ENCODE measurements at regions not wholly inside any gene's neighbourhood (a gene's known extent, or its start where the extent isn't known, plus 50 kb on each side); places are given as distances from the start of the nearest gene placed in this dataset.

DNA sequence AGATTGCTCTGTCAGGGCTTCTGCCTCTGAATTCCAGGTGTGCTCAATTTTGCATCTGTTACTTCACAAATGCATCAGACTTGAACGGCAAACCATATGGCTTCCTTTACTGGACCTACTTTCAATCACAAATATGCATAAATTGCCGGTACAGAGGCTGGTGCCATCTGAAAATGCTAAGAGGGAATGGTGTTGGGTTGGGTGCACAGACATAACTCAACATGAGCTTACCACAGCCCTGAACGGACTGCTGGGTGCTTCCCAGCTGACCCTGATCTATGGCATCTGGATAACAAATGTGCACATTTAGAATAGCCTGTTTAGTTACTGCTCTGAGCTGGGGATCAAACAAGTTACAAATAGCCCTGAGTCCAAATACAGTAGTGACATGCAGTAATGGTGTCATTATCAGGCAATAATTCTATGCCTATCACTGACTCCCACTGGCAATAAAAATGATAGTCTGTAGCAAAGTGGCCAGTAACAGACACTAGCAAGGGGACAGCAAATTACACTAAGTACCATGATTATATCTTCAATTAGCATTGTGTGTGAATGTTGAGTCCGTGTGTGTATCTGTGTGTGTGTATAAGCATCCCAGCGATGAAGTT, 927.3 kb downstream of the DIAPH3 start (continued):
- TF ChIP-seq, protein P1, sequence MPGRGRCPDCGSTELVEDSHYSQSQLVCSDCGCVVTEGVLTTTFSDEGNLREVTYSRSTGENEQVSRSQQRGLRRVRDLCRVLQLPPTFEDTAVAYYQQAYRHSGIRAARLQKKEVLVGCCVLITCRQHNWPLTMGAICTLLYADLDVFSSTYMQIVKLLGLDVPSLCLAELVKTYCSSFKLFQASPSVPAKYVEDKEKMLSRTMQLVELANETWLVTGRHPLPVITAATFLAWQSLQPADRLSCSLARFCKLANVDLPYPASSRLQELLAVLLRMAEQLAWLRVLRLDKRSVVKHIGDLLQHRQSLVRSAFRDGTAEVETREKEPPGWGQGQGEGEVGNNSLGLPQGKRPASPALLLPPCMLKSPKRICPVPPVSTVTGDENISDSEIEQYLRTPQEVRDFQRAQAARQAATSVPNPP (CRISPR knock-in tag; IDR thresholded peaks at IDR 0.05), result no peak
- TF ChIP-seq, protein P2, sequence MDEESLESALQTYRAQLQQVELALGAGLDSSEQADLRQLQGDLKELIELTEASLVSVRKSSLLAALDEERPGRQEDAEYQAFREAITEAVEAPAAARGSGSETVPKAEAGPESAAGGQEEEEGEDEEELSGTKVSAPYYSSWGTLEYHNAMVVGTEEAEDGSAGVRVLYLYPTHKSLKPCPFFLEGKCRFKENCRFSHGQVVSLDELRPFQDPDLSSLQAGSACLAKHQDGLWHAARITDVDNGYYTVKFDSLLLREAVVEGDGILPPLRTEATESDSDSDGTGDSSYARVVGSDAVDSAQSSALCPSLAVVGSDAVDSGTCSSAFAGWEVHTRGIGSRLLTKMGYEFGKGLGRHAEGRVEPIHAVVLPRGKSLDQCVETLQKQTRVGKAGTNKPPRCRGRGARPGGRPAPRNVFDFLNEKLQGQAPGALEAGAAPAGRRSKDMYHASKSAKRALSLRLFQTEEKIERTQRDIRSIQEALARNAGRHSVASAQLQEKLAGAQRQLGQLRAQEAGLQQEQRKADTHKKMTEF (CRISPR knock-in tag; IDR thresholded peaks at IDR 0.05), result no peak

DNA sequence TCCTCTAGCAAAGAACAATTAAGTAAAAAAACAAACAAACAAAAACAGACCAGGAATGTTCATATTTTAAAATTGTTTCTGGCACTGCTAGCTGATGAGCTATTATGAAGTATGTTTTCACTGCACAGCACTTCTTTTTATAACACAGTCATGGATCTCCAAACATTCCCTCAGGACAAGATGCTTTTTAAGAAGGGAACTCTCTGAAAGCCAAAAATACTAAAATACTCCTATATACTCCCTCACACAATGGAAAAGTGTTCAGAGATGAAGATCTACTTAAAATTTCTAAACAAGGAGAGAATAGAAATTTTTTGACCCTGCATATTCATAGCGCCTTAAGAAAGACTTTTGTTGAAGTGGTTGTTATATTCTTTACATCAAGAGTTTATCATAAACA, 926.8 kb downstream of the DIAPH3 start:
- 3% methylated on average over 1 of the region's 1 CpG for WGBS (ENCODE audit: low lambda C conversion rate)
- BruUV-seq (replicated peaks), result no TSS peak
- TF ChIP-seq, protein P3, sequence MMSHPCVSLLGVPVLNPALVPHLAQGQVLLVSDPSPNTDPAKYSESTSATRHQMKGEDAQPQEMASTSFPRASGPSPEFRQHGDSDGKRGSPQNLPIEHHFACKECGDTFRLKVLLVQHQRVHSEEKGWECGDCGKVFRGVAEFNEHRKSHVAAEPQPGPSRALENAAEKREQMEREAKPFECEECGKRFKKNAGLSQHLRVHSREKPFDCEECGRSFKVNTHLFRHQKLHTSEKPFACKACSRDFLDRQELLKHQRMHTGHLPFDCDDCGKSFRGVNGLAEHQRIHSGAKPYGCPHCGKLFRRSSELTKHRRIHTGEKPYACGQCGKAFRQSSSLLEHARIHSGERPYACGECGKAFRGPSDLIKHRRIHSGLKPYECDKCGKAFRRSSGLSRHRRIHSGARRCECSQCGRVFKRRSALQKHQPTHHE (CRISPR knock-in tag; IDR thresholded peaks at IDR 0.05; ENCODE audit: borderline replicate concordance), result no peak
- TF ChIP-seq ZNF224 (CRISPR knock-in tag; IDR thresholded peaks at IDR 0.05) (no peak), ZNF550 (CRISPR knock-in tag; IDR thresholded peaks at IDR 0.05; ENCODE audit: borderline replicate concordance) (no peak), FOSL1 (CRISPR knock-in tag; IDR thresholded peaks at IDR 0.05; ENCODE audit: borderline replicate concordance) (no peak), HNRNPL (IDR thresholded peaks at IDR 0.05; ENCODE audit: low read depth, low read length) (no peak), ZNF674 (CRISPR knock-in tag; IDR thresholded peaks at IDR 0.05; ENCODE audit: low read depth) (no peak), ETV6 (CRISPR knock-in tag; conservative IDR thresholded peaks at IDR 0.05) (no peak), GZF1 (CRISPR knock-in tag; IDR thresholded peaks at IDR 0.05) (no peak)
- TF ChIP-seq, protein P4, sequence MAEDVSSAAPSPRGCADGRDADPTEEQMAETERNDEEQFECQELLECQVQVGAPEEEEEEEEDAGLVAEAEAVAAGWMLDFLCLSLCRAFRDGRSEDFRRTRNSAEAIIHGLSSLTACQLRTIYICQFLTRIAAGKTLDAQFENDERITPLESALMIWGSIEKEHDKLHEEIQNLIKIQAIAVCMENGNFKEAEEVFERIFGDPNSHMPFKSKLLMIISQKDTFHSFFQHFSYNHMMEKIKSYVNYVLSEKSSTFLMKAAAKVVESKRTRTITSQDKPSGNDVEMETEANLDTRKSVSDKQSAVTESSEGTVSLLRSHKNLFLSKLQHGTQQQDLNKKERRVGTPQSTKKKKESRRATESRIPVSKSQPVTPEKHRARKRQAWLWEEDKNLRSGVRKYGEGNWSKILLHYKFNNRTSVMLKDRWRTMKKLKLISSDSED (CRISPR knock-in tag; IDR thresholded peaks at IDR 0.05), result no peak
- TF ChIP-seq, protein P5, sequence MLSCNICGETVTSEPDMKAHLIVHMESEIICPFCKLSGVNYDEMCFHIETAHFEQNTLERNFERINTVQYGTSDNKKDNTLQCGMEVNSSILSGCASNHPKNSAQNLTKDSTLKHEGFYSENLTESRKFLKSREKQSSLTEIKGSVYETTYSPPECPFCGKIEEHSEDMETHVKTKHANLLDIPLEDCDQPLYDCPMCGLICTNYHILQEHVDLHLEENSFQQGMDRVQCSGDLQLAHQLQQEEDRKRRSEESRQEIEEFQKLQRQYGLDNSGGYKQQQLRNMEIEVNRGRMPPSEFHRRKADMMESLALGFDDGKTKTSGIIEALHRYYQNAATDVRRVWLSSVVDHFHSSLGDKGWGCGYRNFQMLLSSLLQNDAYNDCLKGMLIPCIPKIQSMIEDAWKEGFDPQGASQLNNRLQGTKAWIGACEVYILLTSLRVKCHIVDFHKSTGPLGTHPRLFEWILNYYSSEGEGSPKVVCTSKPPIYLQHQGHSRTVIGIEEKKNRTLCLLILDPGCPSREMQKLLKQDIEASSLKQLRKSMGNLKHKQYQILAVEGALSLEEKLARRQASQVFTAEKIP (CRISPR knock-in tag; IDR thresholded peaks at IDR 0.05; ENCODE audit: borderline replicate concordance), result no peak
- TF ChIP-seq, protein P6, sequence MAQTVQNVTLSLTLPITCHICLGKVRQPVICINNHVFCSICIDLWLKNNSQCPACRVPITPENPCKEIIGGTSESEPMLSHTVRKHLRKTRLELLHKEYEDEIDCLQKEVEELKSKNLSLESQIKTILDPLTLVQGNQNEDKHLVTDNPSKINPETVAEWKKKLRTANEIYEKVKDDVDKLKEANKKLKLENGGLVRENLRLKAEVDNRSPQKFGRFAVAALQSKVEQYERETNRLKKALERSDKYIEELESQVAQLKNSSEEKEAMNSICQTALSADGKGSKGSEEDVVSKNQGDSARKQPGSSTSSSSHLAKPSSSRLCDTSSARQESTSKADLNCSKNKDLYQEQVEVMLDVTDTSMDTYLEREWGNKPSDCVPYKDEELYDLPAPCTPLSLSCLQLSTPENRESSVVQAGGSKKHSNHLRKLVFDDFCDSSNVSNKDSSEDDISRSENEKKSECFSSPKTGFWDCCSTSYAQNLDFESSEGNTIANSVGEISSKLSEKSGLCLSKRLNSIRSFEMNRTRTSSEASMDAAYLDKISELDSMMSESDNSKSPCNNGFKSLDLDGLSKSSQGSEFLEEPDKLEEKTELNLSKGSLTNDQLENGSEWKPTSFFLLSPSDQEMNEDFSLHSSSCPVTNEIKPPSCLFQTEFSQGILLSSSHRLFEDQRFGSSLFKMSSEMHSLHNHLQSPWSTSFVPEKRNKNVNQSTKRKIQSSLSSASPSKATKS (CRISPR knock-in tag; IDR thresholded peaks at IDR 0.05), result no peak

More for the DNA sequence above, 926.8 kb downstream of the DIAPH3 start:
- Histone ChIP-seq H2AFZ (ENCODE audit: low read length) (no peak overlapping the region), H3K9ac (ENCODE audit: insufficient read depth, low read depth, low read length) (no peak overlapping the region), H3K4me3 (replicated peaks in 1 of 3; ENCODE audit: insufficient read depth in 1 of 3, low read depth in 2 of 3, low read length in 3 of 3) (no peak overlapping the region), H3K9me3 (ENCODE audit: low read length) (no peaks in the 10 kb centered on the region), H3K27ac (ENCODE audit: extremely low read length, insufficient read depth, low read length) (no peak overlapping the region), H3K79me2 (ENCODE audit: insufficient read depth, low read length) (no peaks in the 10 kb centered on the region), H3K36me3 (replicated peaks in 1 of 2; ENCODE audit: control insufficient read depth in 1 of 2, insufficient read depth in 2 of 2, low read length in 2 of 2) (no peaks in the 10 kb centered on the region), H3K4me2 (ENCODE audit: low read depth, low read length) (no peak overlapping the region), H3K4me1 (ENCODE audit: insufficient read depth, low read length) (no peaks in the 10 kb centered on the region), H3K27me3 (ENCODE audit: control insufficient read depth in 1 of 2, insufficient read depth in 2 of 2, low read length in 2 of 2) (no peaks in the 10 kb centered on the region), H4K20me1 (ENCODE audit: insufficient read depth, low read length) (no peaks in the 10 kb centered on the region)
- FAIRE-seq, result no peak
- POLR2A ChIA-PET, result no interaction called here
- no peak for DNase-seq (ENCODE audit: low spot score)
- intact Hi-C loops (cut with micrococcal nuclease; ENCODE audit: unreplicated experiment) (no loop called here), in situ Hi-C loops (cut with HindIII; ENCODE audit: extremely low pct_ligation_motif_present, low pct_unique_long_range_greater_than_20kb) (no loop called here)
- CTCF ChIA-PET (ENCODE audit: low intra/inter-chr PET ratio, low total read pairs), result no interaction called here
- no peak for ATAC-seq

All from HepG2 (cell line).